Dedifferentiated amniotic fluid mesenchymal stem cell (primary cell): ENCODE measurements at regions not wholly inside any gene's neighbourhood (a gene's known extent, or its start where the extent isn't known, plus 50 kb on each side); places are given as distances from the start of the nearest gene placed in this dataset.
A peak's percentile ranks its signal among the peaks of the same experiment; 100 is the strongest.
"Not testable (repeated sequence)": the region's sequence is repeated elsewhere in the genome, so short reads cannot be mapped to it uniquely, and the experiment has no call there.

Experiments used
- DNase-seq: peaks from one replicate; pipeline ENCODE4 v3.0.0-alpha.2; 2016; ENCODE audit errors: extremely low spot score

GRCh38 chr4:147160908-147161513 lies 215.3 kb upstream of the TTC29 start:
- peak; percentile 62 for DNase-seq

GRCh38 chr4:147163311-147163710 lies 217.6 kb upstream of the TTC29 start:
- DNase-seq: no peak

- not testable (repeated sequence) for DNase-seq
Measured at GRCh38 chr4:147168200-147168599, 222.5 kb upstream of the TTC29 start.

DNA sequence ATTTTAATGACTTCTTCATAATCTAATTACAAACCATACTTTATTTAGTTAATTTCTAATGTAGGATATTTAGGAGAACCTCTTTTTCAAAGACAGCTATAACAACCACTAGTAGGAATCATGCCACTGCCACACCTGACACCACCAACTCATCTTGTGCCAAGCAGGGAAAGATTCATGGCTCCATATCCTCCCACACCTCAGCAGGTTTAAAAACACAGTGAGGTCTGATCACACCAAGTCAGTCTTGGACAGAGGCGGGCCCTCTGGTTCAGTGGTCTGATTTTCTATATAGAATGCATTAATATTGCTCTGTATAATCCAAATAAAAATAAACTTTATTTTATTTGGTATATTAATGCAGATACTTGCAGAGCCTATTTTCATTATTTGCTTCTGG lies 227.7 kb upstream of the TTC29 start:
- no peak for DNase-seq

DNA sequence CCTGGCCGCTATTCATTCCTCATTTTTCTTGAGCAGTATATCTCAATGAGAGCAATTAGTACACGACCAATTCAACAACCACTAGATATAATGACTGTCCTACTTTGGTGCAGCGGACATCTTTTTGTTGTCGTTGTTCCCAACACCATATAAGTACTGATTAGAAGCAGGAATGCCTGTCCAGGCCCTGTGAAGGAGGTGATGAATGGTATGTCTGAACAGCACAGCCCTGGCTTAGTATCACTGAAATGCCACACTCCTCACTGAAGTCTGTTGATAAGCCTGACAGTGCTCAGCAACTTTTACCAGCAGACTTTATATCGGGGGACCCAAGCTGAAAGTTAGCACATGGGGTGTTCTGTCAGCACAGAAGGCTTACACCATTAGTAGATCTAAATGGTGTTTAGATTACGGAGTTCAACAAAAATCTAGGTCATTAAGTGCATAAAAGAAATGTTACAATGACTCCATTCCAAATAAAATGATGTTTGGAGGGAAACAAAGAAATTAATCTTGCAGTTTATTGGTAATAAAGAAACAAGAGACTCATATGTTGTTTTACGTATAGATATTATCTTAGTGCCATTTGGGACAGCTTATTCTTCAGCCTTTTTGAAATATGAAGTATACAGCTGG lies 228.3 kb upstream of the TTC29 start:
- DNase-seq: no peak

- DNase-seq: no peak
Measured at GRCh38 chr4:147174591-147174990, 228.9 kb upstream of the TTC29 start.

- no peak for DNase-seq
Measured at GRCh38 chr4:147175460-147176025, 229.9 kb upstream of the TTC29 start.

- no peak for DNase-seq
Measured at GRCh38 chr4:147182041-147182440, 236.4 kb upstream of the TTC29 start.

DNA sequence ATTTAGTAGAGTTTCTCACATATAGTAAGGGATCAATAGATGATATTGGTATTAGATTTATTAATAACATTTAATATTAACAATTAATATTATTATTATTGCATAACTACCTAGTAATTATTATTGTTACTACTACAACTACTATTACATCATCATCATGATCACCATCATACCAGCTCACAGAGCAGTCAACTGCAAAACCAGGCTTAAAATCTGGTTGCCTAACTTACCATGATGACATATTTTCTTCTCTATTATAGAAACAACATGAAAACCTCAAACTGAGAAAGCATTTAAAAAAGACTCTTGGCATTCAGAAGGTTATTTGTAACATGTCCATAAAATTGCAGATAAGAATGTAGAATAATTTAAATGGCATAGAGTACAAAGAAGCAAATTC lies 247.0 kb upstream of the TTC29 start:
- DNase-seq: no peak

- DNase-seq: no peak
Measured at GRCh38 chr4:147194114-147194513, 248.4 kb upstream of the TTC29 start.

DNA sequence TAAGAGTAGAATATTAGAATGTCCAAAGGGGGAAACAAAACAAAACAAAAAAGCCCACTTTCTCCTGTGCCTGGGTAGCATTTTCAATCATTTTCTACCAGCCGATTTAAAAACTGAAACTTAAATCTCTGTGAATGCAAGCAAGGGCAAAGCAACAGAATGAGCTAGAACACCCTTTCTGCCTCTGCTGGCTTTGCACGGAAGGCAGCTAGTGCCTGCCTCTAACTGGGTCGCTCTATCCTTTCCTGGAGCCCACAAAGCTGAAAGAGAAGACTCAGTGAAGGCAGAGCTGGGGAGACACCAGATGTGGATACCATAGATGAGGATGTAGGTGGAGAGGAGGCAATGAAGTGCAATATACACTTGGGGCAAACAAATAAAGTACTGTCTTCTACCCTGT lies 248.9 kb upstream of the TTC29 start:
- DNase-seq: no peak

DNA sequence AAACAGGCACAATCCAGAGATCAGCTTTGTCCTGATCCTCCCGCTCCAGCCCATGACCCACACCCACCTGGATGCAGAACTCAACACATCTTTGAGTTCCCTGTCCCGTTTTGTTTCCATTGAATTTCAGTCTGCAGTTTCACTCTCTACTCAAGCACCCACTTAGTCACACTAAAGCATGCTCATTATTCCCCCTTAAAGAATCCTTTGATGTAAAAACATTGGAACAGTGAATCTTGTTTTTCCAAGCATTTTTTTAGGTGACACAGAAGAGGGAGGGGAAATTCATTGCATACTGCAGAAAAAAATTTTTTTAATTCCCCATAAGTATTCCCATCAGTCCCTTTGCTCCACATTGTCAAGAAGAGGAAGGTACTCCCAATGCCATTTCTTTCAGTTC lies 249.7 kb upstream of the TTC29 start:
- DNase-seq: no peak

DNA sequence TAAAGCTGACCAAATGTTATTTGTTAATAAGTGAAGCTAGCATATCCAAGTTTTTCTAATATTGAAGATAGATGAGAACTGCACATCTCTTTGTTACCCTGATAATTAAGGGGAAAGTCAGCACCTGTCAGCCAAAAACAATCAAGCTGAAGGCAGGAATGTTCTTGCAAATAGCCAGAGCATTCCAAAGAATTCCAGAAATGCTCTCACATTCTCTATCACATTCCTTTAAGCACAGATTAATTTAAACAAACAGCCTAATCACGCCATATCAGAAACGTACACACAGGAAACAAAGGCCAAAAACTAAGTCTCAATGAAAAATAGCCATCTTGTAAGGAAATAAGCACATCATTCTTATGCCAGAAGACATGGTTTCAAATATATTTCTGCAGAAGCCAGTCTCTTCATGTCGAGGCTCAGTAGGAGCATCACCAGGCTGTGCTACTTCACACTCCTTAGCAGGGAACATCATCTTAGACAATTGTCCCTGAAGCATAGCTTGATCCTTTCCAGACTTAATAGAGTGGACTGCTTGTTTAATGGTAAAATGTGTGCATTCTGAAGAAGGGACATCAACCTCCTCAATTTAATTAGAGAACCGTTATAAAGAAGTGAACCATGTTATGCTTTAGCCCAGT lies 252.9 kb upstream of the TTC29 start:
- peak; percentile 39 for DNase-seq

- DNase-seq: no peak
Measured at GRCh38 chr4:147201016-147201415, 255.4 kb upstream of the TTC29 start.

DNA sequence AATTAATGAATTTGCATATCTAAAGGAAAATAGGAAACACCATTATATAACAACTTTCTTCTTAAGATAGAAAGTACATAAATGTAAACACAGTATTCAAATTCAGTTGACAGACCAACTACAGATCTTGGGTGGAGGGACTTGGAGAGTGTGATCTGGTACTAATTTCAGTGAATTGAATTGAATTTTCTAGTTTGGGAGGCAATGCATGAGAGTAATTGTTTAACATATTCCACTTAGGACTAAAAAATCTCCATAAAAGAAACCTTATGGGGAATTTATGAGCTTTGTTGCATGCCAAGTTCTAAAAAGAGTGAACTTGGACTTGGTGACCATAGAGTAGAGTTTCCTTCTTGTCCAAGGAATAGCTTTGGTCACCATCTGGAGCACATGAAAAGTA lies 261.1 kb upstream of the TTC29 start:
- no peak for DNase-seq

DNA sequence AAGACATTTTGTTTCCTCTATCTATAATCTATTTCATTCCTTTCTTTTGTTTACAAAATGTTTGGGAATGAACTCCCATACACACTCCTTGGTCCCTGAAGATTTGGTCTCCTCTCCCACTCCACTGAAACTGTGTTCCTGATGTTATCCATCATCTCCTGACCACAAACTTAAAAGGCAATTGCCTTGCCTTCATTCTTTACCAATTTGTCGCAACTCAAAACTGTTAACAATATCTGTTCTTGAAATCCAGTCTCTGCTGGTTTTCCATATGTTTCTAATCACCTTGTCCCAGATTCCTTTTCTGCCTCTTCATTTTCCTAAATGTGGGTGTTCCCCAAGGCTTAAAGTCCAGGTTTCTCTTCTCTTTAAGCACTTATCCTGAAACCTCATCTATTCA lies 262.2 kb upstream of the TTC29 start:
- no peak for DNase-seq

DNA sequence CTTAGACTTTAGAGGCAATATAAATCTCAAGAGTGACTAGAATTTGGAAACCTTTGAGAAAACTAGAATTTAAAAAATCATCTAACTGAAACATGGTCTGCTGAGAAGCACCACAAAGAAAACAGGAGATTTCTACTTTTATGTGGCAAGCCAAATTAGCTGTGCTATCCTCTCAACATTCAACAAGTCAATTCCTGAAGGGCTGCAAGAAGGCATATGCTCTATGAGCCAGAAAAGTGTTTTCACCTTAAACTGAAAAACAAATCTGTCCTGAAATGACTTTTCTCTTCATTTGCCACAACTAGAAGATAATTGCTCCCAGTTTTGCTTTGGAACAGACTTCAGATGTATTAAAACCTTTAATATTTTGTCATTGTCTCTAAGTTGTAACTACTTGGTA lies 263.2 kb upstream of the EDNRA start:
- DNase-seq: no peak

GRCh38 chr4:147219145-147219544 lies 261.8 kb upstream of the EDNRA start:
- DNase-seq: no peak

- no peak for DNase-seq
Measured at GRCh38 chr4:147220833-147221232, 260.1 kb upstream of the EDNRA start.

DNA sequence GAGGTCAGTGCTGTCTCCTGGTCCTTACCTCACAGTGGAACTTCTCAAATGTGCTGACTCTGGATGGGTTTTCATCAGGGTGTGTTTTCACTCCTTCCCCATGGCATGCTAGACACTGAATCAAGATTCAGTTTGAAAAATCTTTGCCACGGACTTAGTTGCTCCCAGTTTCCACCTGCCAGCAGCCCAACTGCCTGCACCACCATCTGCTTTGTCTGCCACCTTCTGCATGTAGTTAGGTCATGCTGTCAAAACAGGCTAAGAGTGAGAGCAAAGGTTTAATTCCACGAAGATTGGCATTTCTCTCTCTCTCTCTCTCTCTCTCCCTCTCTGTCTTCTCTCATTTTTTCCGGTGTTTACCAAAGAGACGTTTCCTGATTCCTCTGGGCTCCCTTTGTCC lies 258.0 kb upstream of the EDNRA start:
- no peak for DNase-seq

DNA sequence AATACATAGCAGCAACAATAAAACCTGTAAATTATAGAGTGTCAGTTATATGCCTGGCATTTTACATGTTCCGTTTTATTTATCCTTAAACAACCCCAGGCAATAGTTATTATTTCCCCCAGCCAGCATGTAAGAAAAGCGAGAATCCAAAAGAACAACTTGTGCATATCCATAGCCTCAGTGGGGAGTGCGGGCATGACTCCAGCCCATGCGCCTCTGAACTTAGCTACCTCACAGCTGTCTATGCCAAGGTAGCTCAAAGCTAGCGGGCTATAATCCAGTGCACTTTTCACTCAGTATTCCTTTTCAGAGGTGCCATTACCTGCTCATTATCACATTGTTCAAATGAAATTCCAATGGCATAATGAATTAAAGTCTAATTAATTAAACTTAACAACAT lies 257.3 kb upstream of the EDNRA start:
- no peak for DNase-seq

GRCh38 chr4:147236806-147237205 lies 244.1 kb upstream of the EDNRA start:
- DNase-seq: no peak

DNA sequence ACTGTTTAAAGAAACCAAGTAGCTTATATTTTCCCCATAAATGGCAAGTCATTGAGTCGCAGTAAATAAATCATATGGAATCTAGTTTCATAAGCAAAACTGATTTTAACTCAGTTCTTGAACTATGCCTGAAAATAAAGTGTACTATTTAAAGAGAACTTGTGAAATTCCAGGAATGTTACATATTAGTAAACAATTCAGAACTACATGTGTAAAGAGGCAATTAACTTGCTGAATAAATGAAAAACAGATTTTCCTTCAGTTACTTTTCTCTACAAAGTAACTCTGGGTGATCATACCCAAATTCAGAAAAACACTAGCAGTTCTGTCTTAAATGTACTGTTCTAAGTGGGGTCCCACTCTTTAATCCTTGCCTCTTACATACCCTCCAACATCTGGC lies 236.1 kb upstream of the EDNRA start:
- DNase-seq: no peak
